ENCODE measurements at regions not wholly inside any gene's neighbourhood (a gene's known extent, or its start where the extent isn't known, plus 50 kb on each side); places are given as distances from the start of the nearest gene placed in this dataset.
"Not testable (repeated sequence)": the region's sequence is repeated elsewhere in the genome, so short reads cannot be mapped to it uniquely, and the experiment has no call there.

DNA sequence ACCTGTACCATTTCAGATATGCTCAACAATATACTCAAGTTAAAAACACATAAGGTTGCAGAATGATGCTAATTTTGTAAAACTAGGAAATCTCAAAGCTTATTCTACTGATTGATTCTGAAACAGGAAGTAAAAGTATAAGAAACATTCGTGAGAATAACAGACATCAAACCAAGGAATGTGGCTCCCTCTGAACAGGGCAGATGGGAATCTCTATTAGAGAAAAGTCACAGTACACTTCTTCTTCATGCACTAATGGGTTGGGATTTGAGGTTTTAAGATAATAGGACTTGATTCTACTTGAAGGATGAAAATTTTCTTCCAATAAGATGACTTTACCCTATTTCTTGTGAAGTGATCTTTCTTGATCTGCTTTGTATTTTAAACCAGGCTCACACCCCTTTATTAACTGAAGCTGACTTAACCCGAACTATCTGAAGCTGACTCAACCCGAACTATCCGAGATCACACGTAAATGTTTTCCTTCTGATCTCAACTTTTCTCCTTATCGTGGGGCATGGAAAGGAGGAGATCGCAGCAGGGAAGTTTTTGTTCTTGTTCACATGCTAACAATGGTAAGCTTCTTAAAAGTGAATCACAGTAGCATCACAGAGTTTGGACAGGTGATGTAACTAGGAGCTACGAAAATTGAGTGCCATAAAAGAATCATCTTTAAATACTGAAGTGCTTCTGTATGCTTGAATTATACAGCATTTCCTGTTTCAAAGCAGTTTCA lies 363.1 kb upstream of the ZFP42 start:
- ATAC-seq (no peak), DNase-seq (no peak)
- no peaks in the 10 kb centered on the region for H3K27me3 Mint-ChIP-seq
- POLR2A ChIA-PET = no interaction called here
- peaks cover under 1 to 40% (median 14%) of the 10 kb centered on the region in 9 donors for H3K9me3 Mint-ChIP-seq
- H3K4me3 Mint-ChIP-seq = no peak overlapping the region
- no peaks in the 10 kb centered on the region for H3K4me1 Mint-ChIP-seq
- no peaks in the 10 kb centered on the region for H3K36me3 Mint-ChIP-seq
- no peak overlapping the region for H3K27ac Mint-ChIP-seq

DNA sequence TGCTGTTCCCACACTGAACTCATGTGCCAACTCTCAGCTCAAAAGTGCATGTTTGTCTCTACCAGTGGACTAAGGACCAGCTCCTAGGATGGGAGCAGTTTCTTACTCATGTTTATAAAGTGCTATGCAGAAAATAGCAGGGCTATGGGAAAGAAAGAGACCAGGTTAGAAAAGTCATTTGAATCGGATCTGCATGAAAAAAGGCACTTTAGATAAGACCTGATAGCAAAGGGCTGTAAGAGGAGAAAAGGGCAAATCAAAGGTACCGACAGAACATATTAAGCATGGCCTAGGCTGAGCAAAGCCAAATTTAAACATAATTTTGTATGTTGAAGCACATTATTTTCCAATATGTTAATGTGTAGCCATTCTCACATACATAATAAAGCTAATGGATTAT lies 362.3 kb upstream of the ZFP42 start:
- H3K4me1 Mint-ChIP-seq = no peaks in the 10 kb centered on the region
- H3K36me3 Mint-ChIP-seq = no peaks in the 10 kb centered on the region

DNA sequence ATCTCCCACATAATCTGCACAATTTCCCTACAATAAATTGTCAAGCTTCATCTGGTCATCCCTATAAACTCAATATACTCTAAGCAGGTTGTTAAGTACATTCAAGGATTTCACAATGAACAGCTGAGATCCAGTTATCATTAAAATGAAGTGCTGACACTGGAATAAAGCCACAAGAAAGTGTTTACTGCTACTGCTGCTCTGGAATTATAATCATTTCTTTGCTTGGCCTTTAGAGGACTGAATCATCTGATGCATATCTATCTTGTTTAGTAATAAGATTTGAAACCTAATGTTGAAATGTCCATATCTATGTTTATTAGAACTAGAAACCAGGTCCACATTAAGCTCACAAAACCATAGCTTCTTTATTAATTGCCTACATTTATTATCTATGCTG lies 338.6 kb upstream of the ZFP42 start:
- H3K27ac Mint-ChIP-seq = no peak overlapping the region
- H3K27me3 Mint-ChIP-seq = no peaks in the 10 kb centered on the region
- H3K4me1 Mint-ChIP-seq = no peaks in the 10 kb centered on the region
- DNase-seq (no peak), ATAC-seq (no peak)
- no peak overlapping the region for H3K4me3 Mint-ChIP-seq
- POLR2A ChIA-PET = no interaction called here
- peaks cover 1 to 33% (median 13%) of the 10 kb centered on the region in 9 donors for H3K9me3 Mint-ChIP-seq
- H3K36me3 Mint-ChIP-seq = peaks cover 0 to 4% (median 0%) of the 10 kb centered on the region in 3 donors

More for the DNA sequence above, 362.3 kb upstream of the ZFP42 start:
- H3K4me3 Mint-ChIP-seq = no peak overlapping the region
- H3K27me3 Mint-ChIP-seq = no peaks in the 10 kb centered on the region
- POLR2A ChIA-PET = no interaction called here
- ATAC-seq (no peak), DNase-seq (no peak)
- H3K9me3 Mint-ChIP-seq = peaks cover 2 to 35% (median 14%) of the 10 kb centered on the region in 9 donors
- H3K27ac Mint-ChIP-seq = no peak overlapping the region

DNA sequence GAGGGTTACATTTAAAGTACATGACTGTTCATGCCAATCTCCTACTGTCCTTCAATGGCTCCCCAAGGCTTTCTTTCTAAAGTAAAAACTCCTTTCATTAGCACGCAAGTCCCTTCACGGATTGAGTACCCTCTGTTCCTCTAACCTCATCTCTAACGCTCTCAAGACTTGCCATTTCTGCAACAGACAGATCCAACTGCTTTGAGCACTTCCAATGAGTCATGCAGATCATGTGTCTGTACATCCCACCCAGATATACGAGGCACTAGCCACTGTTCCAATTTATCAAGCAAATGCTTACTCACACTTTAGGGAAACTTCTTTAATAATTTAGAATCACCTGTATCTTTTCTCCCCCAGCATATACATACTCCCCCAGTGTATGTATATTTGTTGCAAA lies 332.5 kb upstream of the ZFP42 start:
- Mint-ChIP-seq H3K4me3 (no peak overlapping the region), H3K36me3 (peaks cover 0 to 8% (median 0%) of the 10 kb centered on the region in 3 donors), H3K9me3 (peaks cover 7 to 44% (median 14%) of the 10 kb centered on the region in 9 donors), H3K4me1 (no peaks in the 10 kb centered on the region), H3K27me3 (no peaks in the 10 kb centered on the region), H3K27ac (no peak overlapping the region)
- POLR2A ChIA-PET = no interaction called here
- no peak for DNase-seq
- no peak for ATAC-seq

DNA sequence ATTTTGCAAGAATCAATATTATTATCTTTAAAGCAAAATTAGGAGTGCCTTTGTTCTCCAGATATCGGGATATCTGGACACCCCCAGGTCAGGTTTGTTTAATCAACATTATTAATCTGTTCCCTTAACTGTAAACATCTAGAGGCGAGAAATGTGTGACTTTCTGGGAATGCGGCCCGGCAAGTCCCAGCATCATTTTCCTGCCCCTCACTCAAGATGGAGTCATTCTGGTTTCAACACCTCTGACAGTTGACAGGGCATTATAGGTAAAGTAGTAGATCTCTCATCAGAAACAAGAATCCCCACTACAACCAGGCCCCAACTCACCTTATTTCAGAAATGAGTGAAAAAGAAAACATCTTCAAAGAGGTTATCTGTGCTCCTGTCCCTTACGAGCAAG lies 331.6 kb upstream of the ZFP42 start:
- Mint-ChIP-seq H3K4me1 (no peaks in the 10 kb centered on the region), H3K4me3 (no peak overlapping the region), H3K9me3 (peaks cover 7 to 44% (median 14%) of the 10 kb centered on the region in 9 donors), H3K27ac (no peak overlapping the region), H3K27me3 (no peaks in the 10 kb centered on the region), H3K36me3 (peaks cover 0 to 8% (median 0%) of the 10 kb centered on the region in 3 donors)
- no peak for ATAC-seq
- no peak for DNase-seq
- POLR2A ChIA-PET = no interaction called here

DNA sequence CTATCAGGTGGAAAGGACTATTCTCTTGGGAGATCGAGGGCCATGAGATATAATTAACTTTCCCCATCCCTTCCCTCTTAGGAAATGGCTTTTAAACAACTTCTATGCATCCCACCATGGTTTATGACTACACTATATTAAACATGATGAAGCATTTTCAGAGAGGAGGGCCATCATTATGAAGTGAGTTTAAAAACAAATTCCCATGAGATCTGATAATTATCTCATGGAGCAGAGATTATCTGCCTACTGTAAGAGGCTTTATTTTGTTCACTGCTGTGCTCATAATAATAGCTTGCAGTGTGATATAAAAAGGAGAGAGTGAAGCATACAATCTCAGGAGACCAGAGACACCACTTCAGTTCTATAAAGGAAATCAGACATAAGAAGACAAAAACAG lies 330.5 kb upstream of the ZFP42 start:
- Mint-ChIP-seq H3K9me3 (peaks cover 5 to 46% (median 18%) of the 10 kb centered on the region in 9 donors), H3K36me3 (peaks cover 0 to 8% (median 0%) of the 10 kb centered on the region in 3 donors), H3K4me1 (no peaks in the 10 kb centered on the region), H3K27me3 (no peaks in the 10 kb centered on the region), H3K4me3 (no peak overlapping the region), H3K27ac (no peak overlapping the region)
- ATAC-seq (no peak), DNase-seq (no peak)
- POLR2A ChIA-PET = no interaction called here

DNA sequence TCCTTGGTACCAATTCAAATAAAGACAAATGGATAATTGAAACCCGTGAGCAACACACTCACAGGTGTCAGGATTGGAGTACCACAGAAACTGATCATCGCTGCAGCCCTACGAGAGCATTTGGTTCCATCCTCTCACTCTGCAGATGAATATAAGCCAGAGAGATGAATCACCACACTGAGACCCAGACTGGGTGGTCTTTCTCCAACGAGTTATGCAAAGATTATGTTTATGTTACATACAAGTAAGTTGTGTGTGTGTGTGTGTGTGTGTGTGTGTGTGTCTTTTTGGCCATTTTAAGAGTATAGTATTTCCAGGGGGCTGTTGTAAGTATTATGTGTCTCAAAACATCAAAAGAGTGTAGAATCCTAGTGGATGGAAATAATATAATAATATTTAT lies 329.5 kb upstream of the ZFP42 start:
- ATAC-seq = no peak
- Mint-ChIP-seq H3K9me3 (peaks cover under 1 to 46% (median 19%) of the 10 kb centered on the region in 9 donors), H3K4me3 (no peak overlapping the region), H3K27me3 (no peaks in the 10 kb centered on the region), H3K27ac (no peak overlapping the region), H3K4me1 (no peaks in the 10 kb centered on the region), H3K36me3 (peaks cover 0 to 8% (median 0%) of the 10 kb centered on the region in 3 donors)
- no peak for DNase-seq
- POLR2A ChIA-PET = no interaction called here

DNA sequence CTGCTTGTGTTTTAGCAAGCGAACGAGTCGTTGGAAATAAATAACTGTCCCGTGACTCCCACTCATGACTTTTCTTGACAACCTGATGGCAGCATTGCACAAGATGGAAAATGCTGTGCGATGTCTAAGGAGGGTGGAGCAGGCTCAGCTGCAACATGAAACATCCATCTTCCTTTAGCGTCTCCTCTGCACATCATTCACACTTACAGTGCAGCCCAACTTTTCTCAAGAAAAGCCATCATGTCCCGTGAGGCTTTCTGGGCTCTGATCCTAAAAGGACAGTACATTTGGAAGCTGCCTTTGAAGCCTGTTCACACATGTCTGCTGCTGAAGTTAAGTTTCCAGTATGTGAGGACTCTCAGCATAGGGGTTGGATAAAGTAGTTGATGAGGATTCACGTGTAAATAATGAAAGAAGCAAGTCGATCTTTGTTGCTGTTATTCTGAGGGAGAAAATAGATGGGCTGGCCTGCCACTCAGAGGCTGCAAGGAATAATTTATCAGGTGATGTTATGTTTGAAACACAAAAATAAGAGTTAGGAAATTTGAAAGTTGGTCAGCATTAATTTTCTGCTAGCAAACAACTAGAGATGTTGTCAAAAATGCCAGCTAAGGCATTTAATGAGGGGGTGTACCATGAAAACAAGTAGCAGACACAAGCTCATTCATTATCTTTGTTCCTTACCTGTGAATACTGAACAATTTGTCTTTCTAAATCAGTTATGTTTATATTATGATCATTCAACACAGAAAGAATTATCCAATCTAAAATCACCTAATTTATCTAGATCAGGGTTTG lies 328.7 kb upstream of the ZFP42 start:
- DNase-seq (no peak), ATAC-seq (no peak)
- no peak overlapping the region for H3K4me3 Mint-ChIP-seq
- no peaks in the 10 kb centered on the region for H3K27me3 Mint-ChIP-seq
- no peak overlapping the region for H3K27ac Mint-ChIP-seq
- peaks cover 0 to 8% (median 0%) of the 10 kb centered on the region in 3 donors for H3K36me3 Mint-ChIP-seq
- H3K9me3 Mint-ChIP-seq = peaks cover 2 to 46% (median 18%) of the 10 kb centered on the region in 9 donors
- H3K4me1 Mint-ChIP-seq = no peaks in the 10 kb centered on the region
- POLR2A ChIA-PET = no interaction called here

DNA sequence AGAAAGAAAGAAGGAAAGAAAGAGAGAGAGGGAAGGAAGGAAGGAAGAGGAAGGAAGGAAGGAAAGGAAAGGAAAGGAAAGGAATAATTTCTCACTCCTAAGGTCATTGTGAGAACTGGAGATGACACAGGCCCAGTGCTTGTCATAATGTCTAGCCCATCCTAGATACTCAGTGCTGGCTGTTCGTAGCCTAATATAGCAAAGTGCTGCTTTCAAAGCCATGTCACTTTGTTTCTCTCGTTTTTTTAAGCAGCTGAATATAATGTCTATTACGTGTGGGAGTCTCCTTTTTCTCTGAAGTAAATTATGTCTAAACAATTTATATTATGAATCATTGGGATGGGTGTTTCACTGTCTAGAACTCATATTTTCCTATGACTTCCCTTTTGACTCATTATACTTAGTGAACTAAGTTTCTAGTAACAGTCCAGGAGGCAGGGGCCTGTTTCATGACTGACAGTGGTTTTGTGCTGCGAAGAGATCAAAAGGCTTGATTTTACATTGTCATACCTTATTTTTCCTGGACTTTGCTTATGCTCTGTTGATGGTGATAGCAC lies 327.0 kb upstream of the ZFP42 start:
- Mint-ChIP-seq H3K9me3 (peaks cover 0 to 33% (median 12%) of the 10 kb centered on the region in 9 donors), H3K27me3 (no peaks in the 10 kb centered on the region), H3K4me3 (no peak overlapping the region), H3K4me1 (no peaks in the 10 kb centered on the region), H3K36me3 (peaks cover 0 to 2% (median 0%) of the 10 kb centered on the region in 3 donors), H3K27ac (no peak overlapping the region)
- ATAC-seq (no peak), DNase-seq (no peak)
- POLR2A ChIA-PET = no interaction called here

DNA sequence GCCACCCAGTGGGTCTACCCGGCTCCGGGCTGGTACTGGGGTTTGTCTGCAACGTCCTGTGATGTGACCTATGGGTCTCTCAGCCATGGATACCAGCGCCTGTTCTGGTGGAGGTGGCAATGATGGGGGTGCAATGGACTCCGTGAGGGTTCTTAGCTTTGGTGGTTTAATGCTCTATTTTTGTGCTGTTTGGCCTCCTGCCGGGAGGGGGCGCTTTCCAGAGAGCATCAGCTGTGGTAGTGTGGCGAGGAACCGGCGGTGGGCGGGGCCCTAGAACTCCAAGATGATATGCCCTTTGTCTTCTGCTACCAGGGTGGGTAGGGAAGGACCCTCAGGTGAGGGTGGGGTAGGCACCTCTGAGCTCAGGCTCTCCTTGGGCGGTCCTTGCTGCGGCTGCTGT lies 324.1 kb upstream of the ZFP42 start:
- POLR2A ChIA-PET, H3K27ac Mint-ChIP-seq, ATAC-seq, DNase-seq, H3K36me3 Mint-ChIP-seq, H3K27me3 Mint-ChIP-seq, H3K4me3 Mint-ChIP-seq, H3K4me1 Mint-ChIP-seq: not testable (repeated sequence)
- H3K9me3 Mint-ChIP-seq = peaks cover 0 to 35% (median 18%) of the 10 kb centered on the region in 9 donors

DNA sequence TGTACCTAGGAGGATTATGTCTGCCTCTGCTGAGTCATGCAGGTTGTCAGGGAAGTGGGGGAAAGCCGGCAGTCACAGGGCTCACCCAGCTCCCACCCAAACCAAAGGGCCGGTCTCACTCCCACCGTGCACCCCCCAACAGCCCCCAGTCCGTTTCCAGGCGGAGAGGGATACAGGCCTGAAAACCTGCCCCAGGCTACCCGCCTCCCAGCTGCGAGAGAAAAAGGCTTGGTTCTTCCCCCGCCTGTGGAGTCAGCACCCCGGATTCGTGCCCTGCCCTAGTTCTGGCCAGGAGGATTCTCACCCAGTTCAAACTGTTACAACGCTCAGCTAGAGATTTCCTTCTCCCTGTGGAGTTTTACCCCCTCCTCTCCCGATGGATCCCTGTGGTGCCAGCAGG lies 323.6 kb upstream of the ZFP42 start:
- H3K4me3 Mint-ChIP-seq, H3K36me3 Mint-ChIP-seq, H3K27me3 Mint-ChIP-seq, POLR2A ChIA-PET, DNase-seq, ATAC-seq, H3K4me1 Mint-ChIP-seq, H3K27ac Mint-ChIP-seq: not testable (repeated sequence)
- H3K9me3 Mint-ChIP-seq = peaks cover 0 to 34% (median 18%) of the 10 kb centered on the region in 9 donors

DNA sequence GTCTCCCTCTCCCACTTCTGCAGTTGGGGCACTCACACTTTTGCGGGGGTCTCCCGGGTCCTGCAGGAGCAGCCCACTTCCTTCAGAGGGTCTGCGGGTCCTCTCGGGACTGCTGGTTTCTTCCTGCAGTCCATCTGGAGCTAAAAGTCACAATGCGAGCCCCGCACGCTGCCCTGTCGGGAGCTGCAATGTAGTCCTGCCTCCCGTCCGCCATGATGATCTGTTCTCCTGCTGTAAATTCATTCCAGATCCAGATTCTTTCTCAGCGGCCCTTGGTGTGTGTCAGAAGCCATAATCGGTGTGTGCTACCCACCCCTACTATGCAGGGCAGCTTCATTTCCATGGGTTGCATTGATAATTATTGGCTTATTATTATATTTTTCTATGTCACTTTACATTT lies 323.0 kb upstream of the ZFP42 start:
- H3K4me1 Mint-ChIP-seq, H3K27me3 Mint-ChIP-seq, DNase-seq, ATAC-seq, H3K36me3 Mint-ChIP-seq, H3K27ac Mint-ChIP-seq, H3K4me3 Mint-ChIP-seq, POLR2A ChIA-PET: not testable (repeated sequence)
- H3K9me3 Mint-ChIP-seq = peaks cover 0 to 34% (median 16%) of the 10 kb centered on the region in 9 donors

DNA sequence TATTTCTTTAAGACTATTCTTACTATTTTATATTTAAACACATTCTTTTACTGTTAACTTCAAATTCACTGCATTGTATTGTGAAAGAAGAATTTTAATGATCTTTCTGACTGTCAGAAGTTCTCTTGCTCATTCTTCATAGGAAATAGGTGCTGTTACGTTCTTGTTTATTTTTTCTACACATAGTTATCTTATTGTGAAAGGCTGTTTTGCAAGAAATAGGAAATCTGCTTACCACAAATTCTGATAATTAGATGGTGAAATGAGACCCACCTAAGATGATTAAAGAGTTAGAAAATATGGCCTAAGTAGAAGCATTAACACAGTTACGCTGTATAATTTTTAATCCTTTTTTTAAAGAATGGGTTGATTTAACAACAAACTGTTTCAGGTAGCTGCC lies 316.1 kb upstream of the ZFP42 start:
- no peak for DNase-seq
- H3K4me1 Mint-ChIP-seq = no peaks in the 10 kb centered on the region
- H3K9me3 Mint-ChIP-seq = peaks cover 0 to 27% (median 10%) of the 10 kb centered on the region in 9 donors
- POLR2A ChIA-PET = no interaction called here
- no peak for ATAC-seq
- H3K27ac Mint-ChIP-seq = no peak overlapping the region
- H3K36me3 Mint-ChIP-seq = no peaks in the 10 kb centered on the region
- no peak overlapping the region for H3K4me3 Mint-ChIP-seq
- H3K27me3 Mint-ChIP-seq = no peaks in the 10 kb centered on the region
